NCI-H524 (cell line): ENCODE measurements at regions not wholly inside any gene's neighbourhood (a gene's known extent, or its start where the extent isn't known, plus 50 kb on each side); places are given as distances from the start of the nearest gene placed in this dataset.

ENCODE experiments used
- DNase-seq, 2 experiments: peaks; one replicate each; lab custom pipeline; 2025; lab: John Stamatoyannopoulos, UW

- no peak for DNase-seq
These were observed 93.5 kb upstream of the SPATS2L start for GRCh38 chr2:200212862-200213425.

GRCh38 chr2:200216310-200216709 lies 90.2 kb upstream of the SPATS2L start:
- no peak for DNase-seq

GRCh38 chr2:200217320-200217719 lies 89.2 kb upstream of the SPATS2L start:
- DNase-seq: no peak

- DNase-seq: peak in 1 of 2 experiments; percentile 22
These were observed 87.8 kb upstream of the SPATS2L start for GRCh38 chr2:200218645-200219044.

GRCh38 chr2:200219309-200220113 lies 87.0 kb upstream of the SPATS2L start:
- peak; percentile 23 to 63 for DNase-seq

- no peak for DNase-seq
These were observed 86.2 kb upstream of the SPATS2L start for GRCh38 chr2:200220251-200220650.

- DNase-seq: no peak
These were observed 85.2 kb upstream of the SPATS2L start for GRCh38 chr2:200221055-200221955.

- DNase-seq: no peak
These were observed 83.7 kb upstream of the SPATS2L start for GRCh38 chr2:200222791-200223190.

GRCh38 chr2:200223205-200223784 lies 83.2 kb upstream of the SPATS2L start:
- no peak for DNase-seq

- no peak for DNase-seq
These were observed 80.5 kb upstream of the SPATS2L start for GRCh38 chr2:200225951-200226350.

GRCh38 chr2:200226451-200227426 lies 79.8 kb upstream of the SPATS2L start:
- no peak for DNase-seq

GRCh38 chr2:200230716-200231115 lies 75.8 kb upstream of the SPATS2L start:
- DNase-seq: no peak

- DNase-seq: no peak
These were observed 71.0 kb upstream of the SPATS2L start for GRCh38 chr2:200235533-200235932.

- no peak for DNase-seq
These were observed 67.3 kb upstream of the SPATS2L start for GRCh38 chr2:200239216-200239615.

- no peak for DNase-seq
These were observed 63.9 kb upstream of the SPATS2L start for GRCh38 chr2:200242570-200242969.

GRCh38 chr2:200243441-200243840 lies 63.1 kb upstream of the SPATS2L start:
- no peak for DNase-seq

- no peak for DNase-seq
These were observed 62.4 kb upstream of the SPATS2L start for GRCh38 chr2:200244111-200244510.

- no peak for DNase-seq
These were observed 59.0 kb upstream of the SPATS2L start for GRCh38 chr2:200247494-200247893.

GRCh38 chr2:200252265-200253067 lies 54.0 kb upstream of the SPATS2L start:
- no peak for DNase-seq

GRCh38 chr2:200253639-200254038 lies 52.9 kb upstream of the SPATS2L start:
- no peak for DNase-seq
